OCI-LY1 (cell line): ENCODE measurements at regions not wholly inside any gene's neighbourhood (a gene's known extent, or its start where the extent isn't known, plus 50 kb on each side); places are given as distances from the start of the nearest gene placed in this dataset.
"Not testable (repeated sequence)": the region's sequence is repeated elsewhere in the genome, so short reads cannot be mapped to it uniquely, and the experiment has no call there.

Source experiments
- CTCF ChIP-seq: fragments of 200-600 bp; sonication (generic), shearing (Covaris generic); IDR thresholded peaks from 2 replicates; pipeline ENCODE4 v1.5.1; 2017; ENCODE audit warnings: mild to moderate bottlenecking, antibody characterized with exemption, low read length, moderate library complexity, mixed read lengths
- EZH2 ChIP-seq: fragments of 200-600 bp; sonication (generic), shearing (Covaris generic); IDR thresholded peaks from 2 replicates; pipeline ENCODE4 v1.8.0; 2017; ENCODE audit warnings: borderline replicate concordance, mixed run types, mild to moderate bottlenecking, antibody characterized with exemption, low read length, moderate library complexity, mixed read lengths

- not testable (repeated sequence) for TF ChIP-seq CTCF, EZH2
These were observed 156.9 kb upstream of the FAM20A start for GRCh38 chr17:68757866-68758757.
